Keratinocyte (primary cell): ENCODE measurements at regions not wholly inside any gene's neighbourhood (a gene's known extent, or its start where the extent isn't known, plus 50 kb on each side); places are given as distances from the start of the nearest gene placed in this dataset.

ENCODE experiments used
- DNase-seq: peaks from one replicate; pipeline ENCODE4 v3.0.0-alpha.2; 2011; ENCODE audit warnings: low read depth, missing footprints, low spot score
- FAIRE-seq: peaks from 2 replicates; lab custom pipeline; 2011; peaks lifted over from hg19 to GRCh38; lab: Jason Lieb, UNC
- H2AFZ ChIP-seq: 2 replicates; pipeline ENCODE4 v1.6.0; 2012; ENCODE audit warnings: low read length, control low read depth, inconsistent platforms; ENCODE audit not compliant: control insufficient read depth
- H3K27ac ChIP-seq: 2 replicates; pipeline ENCODE4 v1.5.1; 2011; ENCODE audit warnings: low read length; ENCODE audit not compliant: control insufficient read depth, insufficient read depth
- H3K27me3 ChIP-seq: 3 replicates; pipeline ENCODE4 v1.6.0; 2011; ENCODE audit warnings: low read length; ENCODE audit not compliant: control insufficient read depth, insufficient read depth; ENCODE audit errors: extremely low read depth
- H3K36me3 ChIP-seq, 2 experiments: 2 replicates in 1 of 2; 3 replicates in 1 of 2; pipeline ENCODE4 v1.5.1; 2011; ENCODE audit warnings: low read length in 2 of 2, mild to moderate bottlenecking in 1 of 2; ENCODE audit not compliant: control insufficient read depth in 2 of 2, insufficient read depth in 2 of 2; ENCODE audit errors: extremely low read depth in 1 of 2
- H3K4me1 ChIP-seq: 3 replicates; pipeline ENCODE4 v1.5.1; 2011; ENCODE audit warnings: low read length; ENCODE audit not compliant: control insufficient read depth, insufficient read depth; ENCODE audit errors: extremely low read depth
- H3K4me2 ChIP-seq: 3 replicates; pipeline ENCODE4 v1.6.0; 2011; ENCODE audit warnings: low read depth, low read length; ENCODE audit not compliant: control insufficient read depth, insufficient read depth; ENCODE audit errors: extremely low read depth
- H3K4me3 ChIP-seq, 3 experiments: fragments of 200-600 bp in 1 of 3; sonication (generic) in 1 of 3; 2 replicates in 2 of 3; 3 replicates in 1 of 3; pipeline ENCODE4 v1.5.1; 2011 to 2016; ENCODE audit warnings: low read length in 3 of 3, mild to moderate bottlenecking in 3 of 3, control low read depth in 2 of 3, inconsistent platforms in 1 of 3, low read depth in 1 of 3, mixed read lengths in 1 of 3, mixed run types in 1 of 3, moderate library complexity in 1 of 3; ENCODE audit not compliant: control insufficient read depth in 2 of 3, insufficient read depth in 2 of 3; ENCODE audit errors: extremely low read depth in 1 of 3
- H3K79me2 ChIP-seq: 2 replicates; pipeline ENCODE4 v1.6.0; 2012; ENCODE audit warnings: low read length; ENCODE audit not compliant: control insufficient read depth, insufficient read depth
- H3K9ac ChIP-seq: 3 replicates; pipeline ENCODE4 v1.6.0; 2011; ENCODE audit warnings: low read length; ENCODE audit not compliant: control insufficient read depth, insufficient read depth; ENCODE audit errors: extremely low read depth
- H3K9me1 ChIP-seq: 3 replicates; pipeline ENCODE4 v1.6.0; 2011; ENCODE audit warnings: low read length; ENCODE audit not compliant: control insufficient read depth, insufficient read depth; ENCODE audit errors: extremely low read depth
- H3K9me3 ChIP-seq: 2 replicates; pipeline ENCODE4 v1.5.1; 2012; ENCODE audit warnings: low read depth, low read length; ENCODE audit not compliant: control insufficient read depth
- H4K20me1 ChIP-seq: 3 replicates; pipeline ENCODE4 v1.6.0; 2011; ENCODE audit warnings: low read length; ENCODE audit not compliant: control insufficient read depth, insufficient read depth; ENCODE audit errors: extremely low read depth
- CTCF ChIP-seq, 3 experiments: IDR thresholded peaks in 1 of 3; conservative IDR thresholded peaks in 1 of 3; optimal IDR thresholded peaks in 1 of 3; 2 replicates in 2 of 3; 3 replicates in 1 of 3; pipeline versions ENCODE3 to v1.5.1; 2011; ENCODE audit warnings: low read length in 3 of 3, mild to moderate bottlenecking in 3 of 3, moderate library complexity in 2 of 3, control low read depth in 1 of 3, inconsistent platforms in 1 of 3; ENCODE audit not compliant: insufficient read depth in 2 of 3; ENCODE audit errors: extremely low read depth in 1 of 3
- EZH2 ChIP-seq: IDR thresholded peaks from one replicate; pipeline ENCODE4 v1.6.1; 2012; ENCODE audit warnings: inconsistent platforms, mild to moderate bottlenecking, low read length, moderate library complexity
- dilution Hi-C: fragments of 300-500 bp; cut with MboI; formaldehyde crosslinking; loops from one replicate; pipeline ENCODE4 v1.7.0; 2020; ENCODE audit warnings: low sequenced_read_pairs; ENCODE audit not compliant: extremely low pct_ligation_motif_present

DNA sequence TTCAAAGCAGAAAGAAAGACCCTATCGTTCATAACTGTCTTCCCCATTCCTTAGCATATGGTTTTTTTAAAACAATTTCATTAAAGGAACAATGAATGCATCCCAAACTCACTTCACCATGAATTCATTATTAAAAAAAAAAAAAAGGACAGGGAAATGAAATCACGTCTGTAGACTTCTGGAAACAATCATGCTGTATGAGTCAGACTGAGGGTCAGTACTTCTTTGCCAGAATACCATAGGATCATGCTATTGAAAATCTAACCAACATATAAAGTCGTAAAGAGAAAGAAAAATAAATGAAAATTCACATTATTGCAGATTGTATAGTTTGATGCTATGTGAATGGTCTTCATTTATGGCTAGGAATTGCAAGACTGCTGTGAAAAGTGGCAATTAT lies 144.4 kb downstream of the PCDH18 start:
- no peak overlapping the region for H3K4me3 ChIP-seq
- TF ChIP-seq CTCF (optimal IDR thresholded peaks at IDR 0.05 in 1 of 3, IDR thresholded peaks at IDR 0.05 in 1 of 3, conservative IDR thresholded peaks at IDR 0.05 in 1 of 3; ENCODE audit: extremely low read depth in 1 of 3, insufficient read depth in 2 of 3, low read length in 3 of 3), result no peak
- no peak for TF ChIP-seq EZH2
- no peak overlapping the region for H3K9ac ChIP-seq
- dilution Hi-C loops, result no loop called here
- FAIRE-seq (no peak), DNase-seq (no peak)
- no peaks in the 10 kb centered on the region for H3K4me1 ChIP-seq
- H3K4me2 ChIP-seq, result no peak overlapping the region
- H3K9me3 ChIP-seq, result no peaks in the 10 kb centered on the region
- no peak overlapping the region for H2AFZ ChIP-seq
- H3K9me1 ChIP-seq, result no peaks in the 10 kb centered on the region
- H3K27ac ChIP-seq, result no peak overlapping the region
- H3K79me2 ChIP-seq, result no peaks in the 10 kb centered on the region
- H3K27me3 ChIP-seq, result no peaks in the 10 kb centered on the region
- no peaks in the 10 kb centered on the region for H3K36me3 ChIP-seq
- H4K20me1 ChIP-seq, result no peaks in the 10 kb centered on the region

- TF ChIP-seq CTCF (optimal IDR thresholded peaks at IDR 0.05 in 1 of 3, IDR thresholded peaks at IDR 0.05 in 1 of 3, conservative IDR thresholded peaks at IDR 0.05 in 1 of 3; ENCODE audit: extremely low read depth in 1 of 3, insufficient read depth in 2 of 3, low read length in 3 of 3) (no peak), EZH2 (no peak)
- no peaks in the 10 kb centered on the region for H3K79me2 ChIP-seq
- H3K4me3 ChIP-seq, result no peak overlapping the region
- DNase-seq (no peak), FAIRE-seq (no peak)
- H3K9me1 ChIP-seq, result no peaks in the 10 kb centered on the region
- H3K4me2 ChIP-seq, result no peak overlapping the region
- H3K27me3 ChIP-seq, result no peaks in the 10 kb centered on the region
- dilution Hi-C loops, result no loop called here
- no peaks in the 10 kb centered on the region for H3K9me3 ChIP-seq
- no peaks in the 10 kb centered on the region for H3K4me1 ChIP-seq
- no peaks in the 10 kb centered on the region for H4K20me1 ChIP-seq
- no peak overlapping the region for H2AFZ ChIP-seq
- no peaks in the 10 kb centered on the region for H3K36me3 ChIP-seq
- no peak overlapping the region for H3K27ac ChIP-seq
- no peak overlapping the region for H3K9ac ChIP-seq
Observed at GRCh38 chr4:137384476-137384875, 147.8 kb downstream of the PCDH18 start.
